H1 (cell line): ENCODE measurements at regions not wholly inside any gene's neighbourhood (a gene's known extent, or its start where the extent isn't known, plus 50 kb on each side); places are given as distances from the start of the nearest gene placed in this dataset.

Source experiments
- CTCF ChIA-PET: fragments of 300-600 bp; sonication (Branson Sonifier 250); formaldehyde crosslinking; loops from one replicate; lab custom pipeline; 2021; ENCODE audit not compliant: partially characterized antibody; lab: Charles Lee
- POLR2A ChIA-PET: fragments of 300-600 bp; sonication (Branson Sonifier 250); formaldehyde crosslinking; loops from one replicate; lab custom pipeline; 2021; ENCODE audit warnings: inconsistent platforms; ENCODE audit not compliant: partially characterized antibody; lab: Charles Lee
- DNase-seq, 2 experiments: peaks; one replicate each; pipeline versions ENCODE4 v3.0.0 to v3.0.0-alpha.2; 2010 to 2022; ENCODE audit warnings: low spot score in 2 of 2, low read depth in 1 of 2, mixed read lengths in 1 of 2
- FAIRE-seq: peaks from 2 replicates; lab custom pipeline; 2011; peaks lifted over from hg19 to GRCh38; lab: Jason Lieb, UNC
- H2AFZ ChIP-seq: 2 replicates; pipeline ENCODE4 v1.8.1; 2012; ENCODE audit warnings: low read length, inconsistent platforms
- H2AK5ac ChIP-seq: 2 replicates; pipeline ENCODE4 v1.6.1; 2013; ENCODE audit warnings: low read depth, low read length
- H2BK120ac ChIP-seq: replicated peaks from 2 replicates; pipeline ENCODE3; 2013; ENCODE audit warnings: low read depth, low read length, inconsistent platforms
- H2BK12ac ChIP-seq: 2 replicates; pipeline ENCODE4 v1.6.1; 2013; ENCODE audit warnings: low read depth, low read length
- H2BK15ac ChIP-seq: 2 replicates; pipeline ENCODE4 v1.6.1; 2013; ENCODE audit warnings: low read length
- H2BK20ac ChIP-seq: 2 replicates; pipeline ENCODE4 v1.6.1; 2013; ENCODE audit warnings: low read length
- H2BK5ac ChIP-seq: 2 replicates; pipeline ENCODE4 v1.6.1; 2013; ENCODE audit warnings: low read depth, low read length
- H3K14ac ChIP-seq: 2 replicates; pipeline ENCODE4 v1.6.1; 2013; ENCODE audit warnings: inconsistent platforms; ENCODE audit not compliant: insufficient read length
- H3K18ac ChIP-seq: 2 replicates; pipeline ENCODE4 v1.6.1; 2013; ENCODE audit warnings: low read length; ENCODE audit errors: extremely low read depth
- H3K23ac ChIP-seq: 2 replicates; pipeline ENCODE4 v1.6.1; 2013; ENCODE audit warnings: inconsistent platforms; ENCODE audit not compliant: insufficient read length
- H3K23me2 ChIP-seq: 2 replicates; pipeline ENCODE4 v1.6.1; 2013; ENCODE audit warnings: low read depth, low read length
- H3K27ac ChIP-seq: 2 replicates; pipeline ENCODE4 v1.6.1; 2011; ENCODE audit warnings: low read depth, low read length, inconsistent platforms
- H3K27me3 ChIP-seq, 4 experiments: replicated peaks in 1 of 4; 1 replicate in 1 of 4; 2 replicates in 3 of 4; pipeline versions ENCODE4 v1.6.1 to v1.8.1; 2011 to 2013; ENCODE audit warnings: low read length in 3 of 4, mild to moderate bottlenecking in 3 of 4, inconsistent platforms in 2 of 4, mixed read lengths in 2 of 4, moderate library complexity in 1 of 4; ENCODE audit not compliant: control insufficient read depth in 3 of 4, insufficient read depth in 3 of 4; ENCODE audit errors: extremely low read depth in 1 of 4
- H3K36me3 ChIP-seq, 4 experiments: 2 replicates each; pipeline versions ENCODE4 v1.6.1 to v1.8.1; 2011 to 2013; ENCODE audit warnings: mild to moderate bottlenecking in 4 of 4, low read length in 3 of 4, moderate library complexity in 2 of 4, control low read depth in 1 of 4, inconsistent platforms in 1 of 4; ENCODE audit not compliant: insufficient read depth in 4 of 4, control insufficient read depth in 2 of 4
- H3K4ac ChIP-seq: replicated peaks from 2 replicates; pipeline ENCODE3; 2013; ENCODE audit warnings: low read length, low read depth, mixed read lengths, inconsistent platforms; ENCODE audit not compliant: insufficient read length
- H3K4me1 ChIP-seq, 4 experiments: replicated peaks in 1 of 4; 1 replicate in 1 of 4; 2 replicates in 3 of 4; pipeline versions ENCODE4 v1.6.1 to v1.8.1; 2011 to 2013; ENCODE audit warnings: low read length in 3 of 4, inconsistent platforms in 2 of 4, mixed read lengths in 1 of 4; ENCODE audit not compliant: insufficient read depth in 4 of 4, control insufficient read depth in 3 of 4
- H3K4me2 ChIP-seq, 2 experiments: 2 replicates each; pipeline versions ENCODE4 v1.6.1 to v1.8.1; 2011 to 2013; ENCODE audit warnings: low read depth in 2 of 2, low read length in 2 of 2, control low read depth in 1 of 2, inconsistent platforms in 1 of 2, mild to moderate bottlenecking in 1 of 2; ENCODE audit not compliant: insufficient read depth in 1 of 2
- H3K4me3 ChIP-seq, 4 experiments: fragments of 200-600, 300-600 bp in 1 of 4; sonication (generic), shearing (Covaris generic), sonication (Bioruptor Twin) in 1 of 4; 2 replicates each; pipeline versions ENCODE4 v1.5.1 to v1.8.1; 2011 to 2016; ENCODE audit warnings: low read length in 4 of 4, low read depth in 3 of 4, control low read depth in 2 of 4, inconsistent platforms in 2 of 4, mild to moderate bottlenecking in 2 of 4, mixed read lengths in 1 of 4, moderate library complexity in 1 of 4; ENCODE audit not compliant: insufficient read depth in 2 of 4; ENCODE audit errors: extremely low read depth in 1 of 4
- H3K56ac ChIP-seq: replicated peaks from 2 replicates; pipeline ENCODE3; 2013; ENCODE audit warnings: low read depth, mild to moderate bottlenecking, mixed read lengths, low read length, inconsistent platforms; ENCODE audit not compliant: insufficient read length
- H3K79me1 ChIP-seq: 2 replicates; pipeline ENCODE4 v1.6.1; 2013; ENCODE audit warnings: low read depth, low read length, control low read depth
- H3K79me2 ChIP-seq, 2 experiments: 2 replicates each; pipeline versions ENCODE4 v1.6.1 to v1.8.1; 2012 to 2013; ENCODE audit warnings: low read length in 2 of 2, mild to moderate bottlenecking in 2 of 2, inconsistent platforms in 1 of 2; ENCODE audit not compliant: insufficient read depth in 2 of 2, control insufficient read depth in 1 of 2
- H3K9ac ChIP-seq, 4 experiments: replicated peaks in 1 of 4; 1 replicate in 1 of 4; 2 replicates in 3 of 4; pipeline versions ENCODE4 v1.6.1 to v1.8.1; 2011 to 2013; ENCODE audit warnings: low read depth in 3 of 4, low read length in 3 of 4, control low read depth in 2 of 4, mild to moderate bottlenecking in 2 of 4, moderate library complexity in 2 of 4, inconsistent platforms in 1 of 4; ENCODE audit errors: extremely low read depth in 1 of 4
- H3K9me3 ChIP-seq, 2 experiments: 2 replicates each; pipeline versions ENCODE4 v1.6.1 to v1.8.1; 2012 to 2013; ENCODE audit warnings: mild to moderate bottlenecking in 2 of 2, moderate library complexity in 2 of 2, control low read depth in 1 of 2, inconsistent platforms in 1 of 2, low read depth in 1 of 2, low read length in 1 of 2, mixed read lengths in 1 of 2; ENCODE audit not compliant: insufficient read depth in 2 of 2
- H4K20me1 ChIP-seq, 2 experiments: replicated peaks in 1 of 2; 2 replicates each; pipeline versions ENCODE3 to v1.8.1; 2011 to 2013; ENCODE audit warnings: inconsistent platforms in 2 of 2, low read length in 2 of 2, mild to moderate bottlenecking in 1 of 2; ENCODE audit not compliant: insufficient read depth in 2 of 2, control insufficient read depth in 1 of 2
- H4K5ac ChIP-seq: 2 replicates; pipeline ENCODE4 v1.6.1; 2013; ENCODE audit warnings: low read length, low read depth, mixed read lengths, inconsistent platforms; ENCODE audit not compliant: insufficient read length
- H4K8ac ChIP-seq: 2 replicates; pipeline ENCODE4 v1.8.0; 2013; ENCODE audit warnings: mild to moderate bottlenecking, moderate library complexity, low read length, inconsistent platforms; ENCODE audit not compliant: insufficient read depth; ENCODE audit errors: extremely low read depth
- H4K91ac ChIP-seq: replicated peaks from 2 replicates; pipeline ENCODE3; 2013; ENCODE audit warnings: low read length, mixed read lengths, inconsistent platforms; ENCODE audit not compliant: insufficient read length
- BRCA1 ChIP-seq: IDR thresholded peaks from 2 replicates; pipeline ENCODE4 v1.6.1; 2012; ENCODE audit warnings: low read depth, low read length, improper control_type of control experiment
- PHF8 ChIP-seq: fragments of 200-600 bp; sonication (generic); conservative IDR thresholded peaks from 2 replicates; pipeline ENCODE4 v1.7.1; 2012; ENCODE audit warnings: low read depth, mild to moderate bottlenecking, inconsistent platforms, low read length, moderate library complexity
- POLR2AphosphoS5 ChIP-seq: IDR thresholded peaks from 2 replicates; pipeline ENCODE4 v1.6.1; 2011; ENCODE audit warnings: low read depth, low read length
- SP2 ChIP-seq: IDR thresholded peaks from 2 replicates; pipeline ENCODE4 v1.6.1; 2012; ENCODE audit warnings: mild to moderate bottlenecking, low read length, inconsistent platforms
- TEAD4 ChIP-seq: IDR thresholded peaks from 2 replicates; pipeline ENCODE4 v1.6.1; 2012; ENCODE audit warnings: low read depth, low read length, inconsistent platforms, mixed read lengths
- YY1 ChIP-seq: IDR thresholded peaks from 2 replicates; pipeline ENCODE4 v1.6.1; 2011; ENCODE audit warnings: low read depth, mild to moderate bottlenecking, low read length
- WGBS, 2 experiments: shearing (Covaris generic) in 1 of 2; methylation state at CpG; one replicate each; pipeline versions ENCODE4 v1.1.6 to v1.1.7; 2013 to 2015; ENCODE audit warnings: low lambda C conversion rate in 2 of 2, mixed read lengths in 2 of 2, inconsistent platforms in 1 of 2, low coverage in 1 of 2, missing lambda C conversion rate in 1 of 2; ENCODE audit not compliant: insufficient replicate concordance in 2 of 2, insufficient coverage in 1 of 2, insufficient read length in 1 of 2; ENCODE audit errors: extremely low coverage in 1 of 2, missing lambda C conversion rate in 1 of 2; 5-methylcytosine and 5-hydroxymethylcytosine counted together
- TF ChIP-seq, protein P1 (sequence below): IDR thresholded peaks from 2 replicates; pipeline ENCODE4 v1.6.1; 2011; ENCODE audit warnings: low read depth, mild to moderate bottlenecking, low read length; ENCODE audit not compliant: insufficient read depth

DNA sequence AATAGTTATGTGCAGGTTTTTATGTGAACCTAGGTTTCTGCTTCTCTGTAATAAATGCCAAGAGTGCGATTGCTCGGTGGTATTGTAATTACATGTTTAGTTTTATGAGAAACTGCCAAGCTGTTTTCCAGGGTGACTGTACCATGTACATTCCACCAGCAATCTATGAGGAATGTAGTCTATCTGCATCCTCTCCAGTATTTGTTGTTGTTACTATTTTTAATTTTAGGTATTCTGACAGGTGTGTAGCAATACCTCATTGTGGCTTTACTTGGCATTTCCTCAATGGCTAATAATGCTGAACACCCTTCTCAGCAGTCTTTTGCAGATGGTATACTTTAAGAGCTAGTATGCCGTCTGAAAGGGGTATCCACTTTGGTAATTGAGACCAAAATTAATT, 142.1 kb downstream of the BMP2 start:
- H3K14ac ChIP-seq, result no peak overlapping the region
- ChIA-PET POLR2A (no interaction called here), CTCF (interaction anchor here (0.9 to 1.4 kb wide), 2 partner anchors 9 to 12 kb away, joined by 3 read pairs; no protein-coding TSS in a partner anchor)
- no peaks in the 10 kb centered on the region for H3K9me3 ChIP-seq
- no peak overlapping the region for H3K4me2 ChIP-seq
- H3K4me3 ChIP-seq, result no peak overlapping the region
- no peak overlapping the region for H4K5ac ChIP-seq
- H3K56ac ChIP-seq, result no peak overlapping the region
- TF ChIP-seq PHF8 (no peak), BRCA1 (no peak), TEAD4 (no peak), SP2 (no peak), POLR2AphosphoS5 (no peak), YY1 (no peak)
- TF ChIP-seq, protein P1, sequence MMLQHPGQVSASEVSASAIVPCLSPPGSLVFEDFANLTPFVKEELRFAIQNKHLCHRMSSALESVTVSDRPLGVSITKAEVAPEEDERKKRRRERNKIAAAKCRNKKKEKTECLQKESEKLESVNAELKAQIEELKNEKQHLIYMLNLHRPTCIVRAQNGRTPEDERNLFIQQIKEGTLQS, result no peak
- TF ChIP-seq, all 59 proteins: peak for 0
- H3K9ac ChIP-seq, result no peak overlapping the region
- no peak for FAIRE-seq
- H2BK120ac ChIP-seq, result peak overlapping the region; percentile 98
- no peak overlapping the region for H2AFZ ChIP-seq
- H2AK5ac ChIP-seq, result no peak overlapping the region
- no peak overlapping the region for H3K18ac ChIP-seq
- H2BK5ac ChIP-seq, result no peak overlapping the region
- H2BK12ac ChIP-seq, result no peak overlapping the region
- H3K27me3 ChIP-seq, result no peaks in the 10 kb centered on the region
- H4K20me1 ChIP-seq, result no peaks in the 10 kb centered on the region
- no peaks in the 10 kb centered on the region for H3K79me1 ChIP-seq
- peak overlapping the region; percentile 44 for H4K91ac ChIP-seq
- peaks cover 0 to 11% (median 8%) of the 10 kb centered on the region in 4 experiments; a peak in 5 of 7 replicates for H3K4me1 ChIP-seq
- H3K23ac ChIP-seq, result no peak overlapping the region
- H2BK15ac ChIP-seq, result no peak overlapping the region
- H3K23me2 ChIP-seq, result no peaks in the 10 kb centered on the region; the same call in 1 of the 2 replicates
- no peak overlapping the region for H3K4ac ChIP-seq
- no peak for DNase-seq
- WGBS, 2 experiments, result 95% methylated on average over 3 of the region's 3 CpGs; no CpG with 5 or more reads in 1 of the 2 experiments
- H3K79me2 ChIP-seq, result no peaks in the 10 kb centered on the region
- H3K36me3 ChIP-seq, result no peaks in the 10 kb centered on the region
- H3K27ac ChIP-seq, result no peak overlapping the region; the same call in 1 of the 2 replicates
- no peak overlapping the region for H2BK20ac ChIP-seq
- H4K8ac ChIP-seq, result no peak overlapping the region
